ENCODE measurements at regions not wholly inside any gene's neighbourhood (a gene's known extent, or its start where the extent isn't known, plus 50 kb on each side); places are given as distances from the start of the nearest gene placed in this dataset.
"Not testable (repeated sequence)": the region's sequence is repeated elsewhere in the genome, so short reads cannot be mapped to it uniquely, and the experiment has no call there.

GRCh38 chr3:75241226-75241962 is 422.7 kb upstream of the FRG2C start:
- H3K27me3 ChIP-seq (ENCODE audit: insufficient read depth, low read length); DNase-seq; H3K4me1 Mint-ChIP-seq; H3K4me3 Mint-ChIP-seq; H3K4me3 ChIP-seq (ENCODE audit: low read length in 2 of 2); POLR2A ChIA-PET (ENCODE audit: partially characterized antibody); H3K36me3 Mint-ChIP-seq; H3K9me3 ChIP-seq (ENCODE audit: control insufficient read depth in 1 of 2, low read length in 2 of 2); H3K27me3 Mint-ChIP-seq; H3K27ac Mint-ChIP-seq; H3K27ac ChIP-seq (ENCODE audit: low read depth, low read length); H3K4me1 ChIP-seq (ENCODE audit: insufficient read depth, low read length); H3K9me3 Mint-ChIP-seq; H3K36me3 ChIP-seq (ENCODE audit: insufficient read depth, low read length); CTCF ChIA-PET (ENCODE audit: partially characterized antibody); intact Hi-C loops (cut with micrococcal nuclease): not testable (repeated sequence)

- ChIA-PET CTCF (ENCODE audit: partially characterized antibody) (no interaction called here), POLR2A (ENCODE audit: partially characterized antibody) (no interaction called here)
- peak overlapping the region in 1 of 8 donors; percentile 16 for H3K4me3 Mint-ChIP-seq
- Histone ChIP-seq H3K27me3 (ENCODE audit: insufficient read depth, low read length) (no peaks in the 10 kb centered on the region), H3K36me3 (ENCODE audit: insufficient read depth, low read length) (no peaks in the 10 kb centered on the region), H3K4me3 (ENCODE audit: low read length in 2 of 2) (no peak overlapping the region), H3K27ac (ENCODE audit: low read depth, low read length) (no peak overlapping the region), H3K9me3 (ENCODE audit: control insufficient read depth in 1 of 2, low read length in 2 of 2) (no peaks in the 10 kb centered on the region), H3K4me1 (ENCODE audit: insufficient read depth, low read length) (no peaks in the 10 kb centered on the region)
- no peak overlapping the region for H3K27ac Mint-ChIP-seq
- no peak for DNase-seq
- peaks cover 0 to 2% (median 0%) of the 10 kb centered on the region in 4 donors for H3K4me1 Mint-ChIP-seq
- no peaks in the 10 kb centered on the region for H3K36me3 Mint-ChIP-seq
- no peaks in the 10 kb centered on the region for H3K9me3 Mint-ChIP-seq
- H3K27me3 Mint-ChIP-seq: peaks cover 0 to under 1% of the 10 kb centered on the region in 2 donors
- intact Hi-C loops (cut with micrococcal nuclease): no loop called here
Measured at GRCh38 chr3:75242012-75242735, 422.0 kb upstream of the FRG2C start.

GRCh38 chr3:75248974-75249373 is 415.2 kb upstream of the FRG2C start:
- DNase-seq: no peak
- H3K27me3 ChIP-seq (ENCODE audit: insufficient read depth, low read length): no peaks in the 10 kb centered on the region
- intact Hi-C loops (cut with micrococcal nuclease): no loop called here
- H3K4me3 Mint-ChIP-seq: no peak overlapping the region
- H3K4me1 Mint-ChIP-seq: peaks cover 5 to 10% (median 8%) of the 10 kb centered on the region in 4 donors
- H3K9me3 Mint-ChIP-seq: no peaks in the 10 kb centered on the region
- H3K36me3 Mint-ChIP-seq: no peaks in the 10 kb centered on the region
- H3K4me3 ChIP-seq (ENCODE audit: low read length in 2 of 2): no peak overlapping the region
- no peak overlapping the region for H3K27ac Mint-ChIP-seq
- H3K27ac ChIP-seq (ENCODE audit: low read depth, low read length): no peak overlapping the region
- no peaks in the 10 kb centered on the region for H3K36me3 ChIP-seq (ENCODE audit: insufficient read depth, low read length)
- ChIA-PET POLR2A (ENCODE audit: partially characterized antibody) (no interaction called here), CTCF (ENCODE audit: partially characterized antibody) (no interaction called here)
- H3K9me3 ChIP-seq (ENCODE audit: control insufficient read depth in 1 of 2, low read length in 2 of 2): no peaks in the 10 kb centered on the region
- H3K27me3 Mint-ChIP-seq: peaks cover 0 to 2% of the 10 kb centered on the region in 2 donors
- H3K4me1 ChIP-seq (ENCODE audit: insufficient read depth, low read length): no peaks in the 10 kb centered on the region

DNA sequence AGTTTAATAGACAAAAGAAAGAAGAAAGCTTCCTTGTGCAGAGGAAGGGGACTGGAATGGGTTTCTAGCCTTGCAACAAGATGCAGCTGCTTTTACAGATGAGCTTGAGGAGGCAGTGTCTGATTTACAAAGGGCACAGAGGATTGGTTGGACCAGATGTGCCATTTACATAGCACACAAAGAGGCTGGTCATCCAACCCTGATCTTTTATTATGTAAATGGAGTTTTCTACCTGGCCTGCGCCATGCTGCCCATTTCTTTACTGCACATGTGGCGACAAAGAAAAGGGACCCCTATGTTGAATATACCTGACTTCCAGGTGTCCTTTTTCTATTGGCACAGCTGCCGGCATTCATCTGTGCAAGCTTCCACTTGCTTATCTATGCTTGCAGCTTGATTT is 409.4 kb upstream of the FRG2C start:
- Histone ChIP-seq H3K9me3 (ENCODE audit: control insufficient read depth in 1 of 2, low read length in 2 of 2) (no peaks in the 10 kb centered on the region), H3K27me3 (ENCODE audit: insufficient read depth, low read length) (no peaks in the 10 kb centered on the region), H3K4me1 (ENCODE audit: insufficient read depth, low read length) (no peaks in the 10 kb centered on the region), H3K36me3 (ENCODE audit: insufficient read depth, low read length) (no peaks in the 10 kb centered on the region), H3K27ac (ENCODE audit: low read depth, low read length) (no peak overlapping the region), H3K4me3 (ENCODE audit: low read length in 2 of 2) (no peak overlapping the region)
- DNase-seq: no peak
- no peak overlapping the region for H3K4me3 Mint-ChIP-seq
- H3K9me3 Mint-ChIP-seq: no peaks in the 10 kb centered on the region
- peaks cover 0 to 4% of the 10 kb centered on the region in 2 donors for H3K27me3 Mint-ChIP-seq
- intact Hi-C loops (cut with micrococcal nuclease): no loop called here
- no peak overlapping the region for H3K27ac Mint-ChIP-seq
- ChIA-PET CTCF (ENCODE audit: partially characterized antibody) (no interaction called here), POLR2A (ENCODE audit: partially characterized antibody) (no interaction called here)
- no peaks in the 10 kb centered on the region for H3K4me1 Mint-ChIP-seq
- no peaks in the 10 kb centered on the region for H3K36me3 Mint-ChIP-seq

DNA sequence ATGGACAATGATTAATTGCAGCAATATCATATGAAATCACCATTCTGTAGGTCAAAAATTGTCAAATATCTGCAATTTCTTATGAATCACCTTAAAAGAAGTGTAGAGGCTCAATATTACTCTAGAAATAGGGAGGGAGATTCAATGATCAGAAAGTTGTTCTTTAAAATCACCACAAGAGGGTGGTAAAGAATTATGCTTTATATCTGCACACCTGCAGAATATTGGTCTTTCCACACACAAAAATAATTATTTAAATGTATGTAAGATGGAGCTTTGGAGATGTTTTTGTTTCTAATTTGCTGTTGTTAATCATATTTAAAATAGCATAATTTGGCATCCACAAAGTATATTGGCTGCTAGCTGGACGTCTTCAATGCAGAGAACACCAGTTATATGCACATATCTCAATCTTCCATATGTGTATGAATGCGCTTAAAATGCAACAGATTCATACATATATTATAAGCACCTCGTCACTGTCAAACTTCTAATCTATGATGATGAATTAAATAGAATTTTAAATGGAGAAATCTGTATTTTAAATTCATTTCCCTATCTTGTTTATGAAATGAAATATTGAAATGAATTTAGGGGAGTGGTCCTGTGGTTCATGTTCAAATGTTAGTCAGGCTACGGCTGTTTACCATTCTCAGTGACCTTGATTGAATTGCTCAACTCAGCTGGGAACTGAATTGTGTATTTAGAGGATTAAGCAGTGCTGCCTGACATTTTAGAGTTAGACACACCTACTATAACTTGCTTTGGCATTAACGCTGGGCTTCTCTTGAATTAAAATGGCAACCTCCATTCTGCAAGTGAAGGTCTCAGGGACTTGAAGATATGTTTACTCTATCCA is 405.1 kb upstream of the FRG2C start:
- H3K36me3 ChIP-seq (ENCODE audit: insufficient read depth, low read length); H3K4me1 Mint-ChIP-seq; CTCF ChIA-PET (ENCODE audit: partially characterized antibody); H3K9me3 ChIP-seq (ENCODE audit: control insufficient read depth in 1 of 2, low read length in 2 of 2); H3K27me3 Mint-ChIP-seq; H3K27ac Mint-ChIP-seq; H3K4me3 Mint-ChIP-seq; H3K4me1 ChIP-seq (ENCODE audit: insufficient read depth, low read length); H3K27ac ChIP-seq (ENCODE audit: low read depth, low read length); intact Hi-C loops (cut with micrococcal nuclease); H3K36me3 Mint-ChIP-seq; H3K27me3 ChIP-seq (ENCODE audit: insufficient read depth, low read length); H3K9me3 Mint-ChIP-seq; DNase-seq; POLR2A ChIA-PET (ENCODE audit: partially characterized antibody); H3K4me3 ChIP-seq (ENCODE audit: low read length in 2 of 2): not testable (repeated sequence)

DNA sequence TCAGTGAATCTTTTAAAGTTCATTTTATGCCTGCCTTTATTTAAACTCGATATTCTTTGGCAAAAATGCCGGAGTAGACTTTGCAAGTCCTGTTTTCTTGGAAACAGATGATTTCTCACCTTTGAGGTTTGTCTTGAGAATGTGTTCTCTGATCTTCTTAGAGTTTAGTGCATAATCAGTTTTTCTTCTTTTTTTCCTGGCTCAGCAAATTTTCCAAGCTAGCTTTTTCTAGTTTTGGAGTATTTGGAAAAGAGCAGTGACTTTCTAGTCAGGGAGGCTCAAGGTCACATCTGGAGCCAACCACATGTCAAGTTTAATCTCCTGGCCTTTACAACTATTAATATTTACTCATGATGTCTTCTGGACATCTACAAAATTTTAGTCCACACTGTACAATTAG is 403.2 kb upstream of the FRG2C start:
- H3K4me3 Mint-ChIP-seq; POLR2A ChIA-PET (ENCODE audit: partially characterized antibody); CTCF ChIA-PET (ENCODE audit: partially characterized antibody); intact Hi-C loops (cut with micrococcal nuclease); H3K27ac ChIP-seq (ENCODE audit: low read depth, low read length); H3K4me3 ChIP-seq (ENCODE audit: low read length in 2 of 2); H3K9me3 ChIP-seq (ENCODE audit: control insufficient read depth in 1 of 2, low read length in 2 of 2); H3K9me3 Mint-ChIP-seq; H3K27me3 Mint-ChIP-seq; DNase-seq; H3K36me3 Mint-ChIP-seq; H3K4me1 Mint-ChIP-seq; H3K36me3 ChIP-seq (ENCODE audit: insufficient read depth, low read length); H3K4me1 ChIP-seq (ENCODE audit: insufficient read depth, low read length); H3K27ac Mint-ChIP-seq; H3K27me3 ChIP-seq (ENCODE audit: insufficient read depth, low read length): not testable (repeated sequence)

- Mint-ChIP-seq H3K4me3 (no peak overlapping the region), H3K9me3 (no peaks in the 10 kb centered on the region), H3K27ac (no peak overlapping the region), H3K4me1 (no peaks in the 10 kb centered on the region), H3K36me3 (no peaks in the 10 kb centered on the region), H3K27me3 (peaks cover 2% of the 10 kb centered on the region in 2 donors)
- H3K9me3 ChIP-seq (ENCODE audit: control insufficient read depth in 1 of 2, low read length in 2 of 2): no peaks in the 10 kb centered on the region
- H3K27ac ChIP-seq (ENCODE audit: low read depth, low read length): no peak overlapping the region
- POLR2A ChIA-PET (ENCODE audit: partially characterized antibody): no interaction called here
- DNase-seq: no peak
- H3K27me3 ChIP-seq (ENCODE audit: insufficient read depth, low read length): no peaks in the 10 kb centered on the region
- no peaks in the 10 kb centered on the region for H3K4me1 ChIP-seq (ENCODE audit: insufficient read depth, low read length)
- intact Hi-C loops (cut with micrococcal nuclease): no loop called here
- H3K36me3 ChIP-seq (ENCODE audit: insufficient read depth, low read length): no peaks in the 10 kb centered on the region
- H3K4me3 ChIP-seq (ENCODE audit: low read length in 2 of 2): no peak overlapping the region
- CTCF ChIA-PET (ENCODE audit: partially characterized antibody): no interaction called here
Measured at GRCh38 chr3:75262661-75263060, 401.5 kb upstream of the FRG2C start.

Measured in CD4-positive, alpha-beta memory T cell (primary cell).